Peyer's patch (tissue), 4 donors: ENCODE measurements at regions not wholly inside any gene's neighbourhood (a gene's known extent, or its start where the extent isn't known, plus 50 kb on each side); places are given as distances from the start of the nearest gene placed in this dataset.

Experiments used
- CTCF ChIP-seq, 6 experiments: fragments of 450-650 bp in 4 of 6; fragments of 200-600 bp in 2 of 6; sonication (generic) in 1 of 6; IDR thresholded peaks; one replicate each; pipeline ENCODE4 v1.5.1; 2017 to 2019; ENCODE audit warnings: antibody characterized with exemption in 6 of 6, mild to moderate bottlenecking in 3 of 6, moderate library complexity in 1 of 6
- POLR2A ChIP-seq, 2 donors: fragments of 450-650 bp; IDR thresholded peaks; one replicate each; pipeline ENCODE4 v1.5.1; 2017; ENCODE audit warnings: antibody characterized with exemption in 2 of 2, mild to moderate bottlenecking in 2 of 2, moderate library complexity in 2 of 2

- TF ChIP-seq CTCF (IDR thresholded peaks at IDR 0.05) (no peak), POLR2A (IDR thresholded peaks at IDR 0.05) (no peak)
These were observed 71.1 kb upstream of the RAP1B start for GRCh38 chr12:68539615-68539952.
